SK-N-SH treated with all-trans-retinoic acid at 6 μM for 48 hours (cell line): ENCODE measurements at regions not wholly inside any gene's neighbourhood (a gene's known extent, or its start where the extent isn't known, plus 50 kb on each side); places are given as distances from the start of the nearest gene placed in this dataset.

Experiments used
- ATAC-seq: fragments of 200-7000 bp; cut with Tn5 transposase; 3 replicates; pipeline ENCODE4 v1.9.1; 2020; ENCODE audit warnings: mild to moderate bottlenecking, moderate library complexity
- ARNTL ChIP-seq: fragments of 450-650 bp; formaldehyde crosslinking; IDR thresholded peaks from 2 replicates; pipeline ENCODE4 v1.5.0; 2020; ENCODE audit warnings: low read depth, mild to moderate bottlenecking, moderate library complexity, borderline replicate concordance
- BACH2 ChIP-seq: fragments of 250-450 bp; sonication (Bioruptor Pico); IDR thresholded peaks from 2 replicates; pipeline ENCODE4 v1.9.0; 2021; ENCODE audit warnings: mild to moderate bottlenecking, borderline replicate concordance
- CSDC2 ChIP-seq: fragments of 250-450 bp; sonication (Bioruptor Pico); IDR thresholded peaks from 2 replicates; pipeline ENCODE4 v1.5.0; 2020; ENCODE audit warnings: mild to moderate bottlenecking, moderate library complexity
- ESRRG ChIP-seq: fragments of 250-450 bp; sonication (Bioruptor Pico); IDR thresholded peaks from 2 replicates; pipeline ENCODE4 v1.6.1; 2021; ENCODE audit warnings: mild to moderate bottlenecking
- GLIS3 ChIP-seq: fragments of 250-450 bp; sonication (Bioruptor Pico); IDR thresholded peaks from 2 replicates; pipeline ENCODE4 v1.5.0; 2020; ENCODE audit warnings: mild to moderate bottlenecking, moderate library complexity
- ISL1 ChIP-seq: fragments of 250-450 bp; sonication (Bioruptor Pico); IDR thresholded peaks from 2 replicates; pipeline ENCODE4 v2.1.2; 2022; ENCODE audit warnings: mild to moderate bottlenecking, moderate library complexity
- OSR1 ChIP-seq: fragments of 250-450 bp; sonication (Bioruptor Pico); IDR thresholded peaks from 2 replicates; pipeline ENCODE4 v1.8.0; 2022; ENCODE audit warnings: moderate library complexity, mild to moderate bottlenecking, inconsistent platforms
- PPARA ChIP-seq: fragments of 250-450 bp; sonication (Bioruptor Pico); IDR thresholded peaks from 2 replicates; pipeline ENCODE4 v1.5.0; 2020; ENCODE audit warnings: mild to moderate bottlenecking, borderline replicate concordance
- RARB ChIP-seq: fragments of 250-450 bp; sonication (Bioruptor Pico); IDR thresholded peaks from 2 replicates; pipeline ENCODE4 v1.8.0; 2021; ENCODE audit warnings: mild to moderate bottlenecking, moderate library complexity
- SNAI2 ChIP-seq: fragments of 250-450 bp; sonication (Bioruptor Pico); IDR thresholded peaks from 2 replicates; pipeline ENCODE4 v1.5.0; 2020; ENCODE audit warnings: mild to moderate bottlenecking, moderate library complexity
- TCF4 ChIP-seq: fragments of 250-450 bp; sonication (Bioruptor Pico); IDR thresholded peaks from 2 replicates; pipeline ENCODE4 v1.8.0; 2021; ENCODE audit warnings: mild to moderate bottlenecking, moderate library complexity, borderline replicate concordance
- ZC3H10 ChIP-seq: fragments of 250-450 bp; sonication (Bioruptor Pico); IDR thresholded peaks from 2 replicates; pipeline ENCODE4 v1.5.1; 2021; ENCODE audit warnings: mild to moderate bottlenecking, moderate library complexity
- ZFP3 ChIP-seq: fragments of 250-450 bp; sonication (Bioruptor Pico); IDR thresholded peaks from 2 replicates; pipeline ENCODE4 v1.5.0; 2020; ENCODE audit warnings: mild to moderate bottlenecking, moderate library complexity
- ZNF565 ChIP-seq: fragments of 450-650 bp; formaldehyde crosslinking; conservative IDR thresholded peaks from 2 replicates; pipeline ENCODE4 v1.5.0; 2020; ENCODE audit warnings: low read depth, mild to moderate bottlenecking, moderate library complexity
- ZNF70 ChIP-seq: fragments of 450-650 bp; formaldehyde crosslinking; IDR thresholded peaks from 2 replicates; pipeline ENCODE4 v1.5.0; 2020; ENCODE audit warnings: mild to moderate bottlenecking, moderate library complexity
- TF ChIP-seq, protein P1 (sequence below): fragments of 250-450 bp; sonication (Bioruptor Pico); IDR thresholded peaks from 2 replicates; pipeline ENCODE4 v1.8.0; 2020; ENCODE audit warnings: mild to moderate bottlenecking, moderate library complexity, borderline replicate concordance
- TF ChIP-seq, protein P2 (sequence below): fragments of 250-450 bp; sonication (Bioruptor Pico); IDR thresholded peaks from 2 replicates; pipeline ENCODE4 v1.5.1; 2021; ENCODE audit warnings: mild to moderate bottlenecking, moderate library complexity
- TF ChIP-seq, protein P3 (sequence below): fragments of 250-450 bp; sonication (Bioruptor Pico); IDR thresholded peaks from 2 replicates; pipeline ENCODE4 v1.8.0; 2021; ENCODE audit warnings: low read depth, mild to moderate bottlenecking, moderate library complexity, borderline replicate concordance
- TF ChIP-seq, protein P4 (sequence below): fragments of 250-450 bp; sonication (Bioruptor Pico); IDR thresholded peaks from 2 replicates; pipeline ENCODE4 v1.5.0; 2020; ENCODE audit warnings: mild to moderate bottlenecking, moderate library complexity

DNA sequence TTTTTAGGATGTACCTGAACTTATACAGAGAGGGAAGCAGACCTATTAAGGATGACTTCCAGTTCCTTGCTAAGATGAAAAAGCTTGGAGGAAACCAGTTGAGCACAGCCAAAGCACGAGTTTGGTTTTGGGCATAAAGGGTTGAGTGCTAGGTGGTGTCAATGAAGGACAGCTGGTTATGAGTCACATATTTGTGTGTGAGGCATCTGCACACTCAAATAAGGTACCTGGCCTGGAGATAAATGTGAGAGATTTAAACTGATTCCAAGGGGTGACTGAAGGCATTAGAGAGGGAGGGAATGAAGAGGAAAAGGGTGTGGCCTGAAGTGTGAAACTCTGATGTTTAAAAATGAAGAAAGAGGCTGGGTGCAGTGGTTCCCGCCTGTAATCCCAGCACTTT lies 486.7 kb downstream of the DIPK2A start:
- no peak for ATAC-seq
- no peak for TF ChIP-seq ESRRG (CRISPR knock-in tag)
- TF ChIP-seq ZC3H10 (CRISPR knock-in tag): no peak
- no peak for TF ChIP-seq PPARA (CRISPR knock-in tag)
- TF ChIP-seq TCF4 (CRISPR knock-in tag): no peak
- no peak for TF ChIP-seq ARNTL (CRISPR knock-in tag)
- no peak for TF ChIP-seq OSR1

DNA sequence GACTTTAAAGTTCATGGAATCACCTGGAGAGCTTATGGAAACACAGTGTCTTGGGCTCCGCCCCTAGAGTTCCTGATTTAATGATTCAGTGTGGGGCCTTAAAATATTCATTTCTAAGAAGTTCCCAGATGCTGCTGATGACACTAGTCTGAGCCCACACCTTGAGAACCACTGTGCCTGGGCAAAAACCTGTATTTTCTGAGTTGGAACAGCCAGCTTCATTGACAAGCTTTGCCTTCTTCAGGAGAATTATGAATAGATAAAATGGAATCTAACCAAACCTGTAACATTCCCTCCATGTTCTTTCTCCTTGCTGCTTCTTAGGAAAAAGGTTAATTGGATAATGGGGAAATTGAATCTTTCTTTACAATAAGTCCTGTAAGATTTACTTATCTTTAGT lies 490.7 kb downstream of the DIPK2A start:
- ATAC-seq: no peak
- TF ChIP-seq, protein P1, sequence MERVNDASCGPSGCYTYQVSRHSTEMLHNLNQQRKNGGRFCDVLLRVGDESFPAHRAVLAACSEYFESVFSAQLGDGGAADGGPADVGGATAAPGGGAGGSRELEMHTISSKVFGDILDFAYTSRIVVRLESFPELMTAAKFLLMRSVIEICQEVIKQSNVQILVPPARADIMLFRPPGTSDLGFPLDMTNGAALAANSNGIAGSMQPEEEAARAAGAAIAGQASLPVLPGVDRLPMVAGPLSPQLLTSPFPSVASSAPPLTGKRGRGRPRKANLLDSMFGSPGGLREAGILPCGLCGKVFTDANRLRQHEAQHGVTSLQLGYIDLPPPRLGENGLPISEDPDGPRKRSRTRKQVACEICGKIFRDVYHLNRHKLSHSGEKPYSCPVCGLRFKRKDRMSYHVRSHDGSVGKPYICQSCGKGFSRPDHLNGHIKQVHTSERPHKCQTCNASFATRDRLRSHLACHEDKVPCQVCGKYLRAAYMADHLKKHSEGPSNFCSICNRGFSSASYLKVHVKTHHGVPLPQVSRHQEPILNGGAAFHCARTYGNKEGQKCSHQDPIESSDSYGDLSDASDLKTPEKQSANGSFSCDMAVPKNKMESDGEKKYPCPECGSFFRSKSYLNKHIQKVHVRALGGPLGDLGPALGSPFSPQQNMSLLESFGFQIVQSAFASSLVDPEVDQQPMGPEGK (CRISPR knock-in tag): no peak
- TF ChIP-seq ZFP3 (CRISPR knock-in tag): no peak
- TF ChIP-seq PPARA (CRISPR knock-in tag): no peak
- TF ChIP-seq ZNF70 (CRISPR knock-in tag): no peak
- no peak for TF ChIP-seq ZNF565 (CRISPR knock-in tag)
- no peak for TF ChIP-seq CSDC2 (CRISPR knock-in tag)
- TF ChIP-seq SNAI2: no peak
- TF ChIP-seq, protein P2, sequence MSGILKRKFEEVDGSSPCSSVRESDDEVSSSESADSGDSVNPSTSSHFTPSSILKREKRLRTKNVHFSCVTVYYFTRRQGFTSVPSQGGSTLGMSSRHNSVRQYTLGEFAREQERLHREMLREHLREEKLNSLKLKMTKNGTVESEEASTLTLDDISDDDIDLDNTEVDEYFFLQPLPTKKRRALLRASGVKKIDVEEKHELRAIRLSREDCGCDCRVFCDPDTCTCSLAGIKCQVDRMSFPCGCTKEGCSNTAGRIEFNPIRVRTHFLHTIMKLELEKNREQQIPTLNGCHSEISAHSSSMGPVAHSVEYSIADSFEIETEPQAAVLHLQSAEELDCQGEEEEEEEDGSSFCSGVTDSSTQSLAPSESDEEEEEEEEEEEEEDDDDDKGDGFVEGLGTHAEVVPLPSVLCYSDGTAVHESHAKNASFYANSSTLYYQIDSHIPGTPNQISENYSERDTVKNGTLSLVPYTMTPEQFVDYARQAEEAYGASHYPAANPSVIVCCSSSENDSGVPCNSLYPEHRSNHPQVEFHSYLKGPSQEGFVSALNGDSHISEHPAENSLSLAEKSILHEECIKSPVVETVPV: no peak
- no peak for TF ChIP-seq GLIS3 (CRISPR knock-in tag)
- TF ChIP-seq BACH2: no peak
- no peak for TF ChIP-seq OSR1
- no peak for TF ChIP-seq ZC3H10 (CRISPR knock-in tag)
- no peak for TF ChIP-seq ESRRG (CRISPR knock-in tag)
- no peak for TF ChIP-seq RARB

DNA sequence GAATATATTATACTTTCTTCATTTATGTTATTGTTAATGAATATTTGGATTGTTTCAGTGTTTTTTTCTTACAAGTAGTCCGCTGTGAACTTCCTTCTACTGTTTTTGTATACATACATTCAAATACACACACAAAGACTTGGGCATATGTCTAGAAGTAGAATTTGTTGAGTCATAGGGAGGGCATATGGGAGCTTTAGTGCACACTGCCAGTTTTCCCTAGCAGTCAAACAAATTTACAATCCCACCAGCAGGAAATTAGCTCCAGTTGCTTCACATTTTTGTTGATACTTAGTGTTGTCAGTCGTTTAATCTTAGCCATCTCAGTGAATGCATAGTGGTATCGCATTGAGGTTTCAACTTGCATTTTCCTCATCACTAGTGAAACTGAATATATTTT lies 492.3 kb downstream of the DIPK2A start:
- TF ChIP-seq, protein P2: no peak
- no peak for ATAC-seq

DNA sequence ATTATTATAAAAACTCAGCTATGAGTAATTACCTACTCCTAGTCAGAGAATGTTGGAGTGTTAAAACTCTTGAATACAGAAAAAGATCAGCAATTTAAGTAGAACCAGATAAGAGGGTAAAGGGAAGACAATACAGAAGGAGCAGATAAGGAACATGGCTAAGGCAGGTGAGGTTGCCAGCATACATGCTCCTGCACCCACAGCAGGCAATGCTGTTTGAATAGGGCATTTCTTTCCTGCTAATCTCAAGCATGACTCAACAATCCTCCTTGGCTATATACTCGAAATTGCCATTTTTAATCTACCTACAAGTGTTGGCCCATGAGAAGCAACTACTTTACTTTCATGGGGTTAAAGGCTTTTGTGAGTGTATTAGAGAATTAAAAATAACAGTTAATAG lies 494.5 kb downstream of the DIPK2A start:
- no peak for ATAC-seq
- TF ChIP-seq OSR1 (no peak), ZNF70 (CRISPR knock-in tag) (no peak), BACH2 (no peak), PPARA (CRISPR knock-in tag) (no peak), CSDC2 (CRISPR knock-in tag) (no peak), GLIS3 (CRISPR knock-in tag) (no peak), ARNTL (CRISPR knock-in tag) (no peak), ISL1 (no peak)
- TF ChIP-seq, protein P1 (CRISPR knock-in tag): no peak
- TF ChIP-seq, protein P3, sequence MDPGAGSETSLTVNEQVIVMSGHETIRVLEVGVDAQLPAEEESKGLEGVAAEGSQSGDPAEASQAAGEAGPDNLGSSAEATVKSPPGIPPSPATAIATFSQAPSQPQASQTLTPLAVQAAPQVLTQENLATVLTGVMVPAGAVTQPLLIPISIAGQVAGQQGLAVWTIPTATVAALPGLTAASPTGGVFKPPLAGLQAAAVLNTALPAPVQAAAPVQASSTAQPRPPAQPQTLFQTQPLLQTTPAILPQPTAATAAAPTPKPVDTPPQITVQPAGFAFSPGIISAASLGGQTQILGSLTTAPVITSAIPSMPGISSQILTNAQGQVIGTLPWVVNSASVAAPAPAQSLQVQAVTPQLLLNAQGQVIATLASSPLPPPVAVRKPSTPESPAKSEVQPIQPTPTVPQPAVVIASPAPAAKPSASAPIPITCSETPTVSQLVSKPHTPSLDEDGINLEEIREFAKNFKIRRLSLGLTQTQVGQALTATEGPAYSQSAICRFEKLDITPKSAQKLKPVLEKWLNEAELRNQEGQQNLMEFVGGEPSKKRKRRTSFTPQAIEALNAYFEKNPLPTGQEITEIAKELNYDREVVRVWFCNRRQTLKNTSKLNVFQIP (CRISPR knock-in tag): no peak
- TF ChIP-seq, protein P4, sequence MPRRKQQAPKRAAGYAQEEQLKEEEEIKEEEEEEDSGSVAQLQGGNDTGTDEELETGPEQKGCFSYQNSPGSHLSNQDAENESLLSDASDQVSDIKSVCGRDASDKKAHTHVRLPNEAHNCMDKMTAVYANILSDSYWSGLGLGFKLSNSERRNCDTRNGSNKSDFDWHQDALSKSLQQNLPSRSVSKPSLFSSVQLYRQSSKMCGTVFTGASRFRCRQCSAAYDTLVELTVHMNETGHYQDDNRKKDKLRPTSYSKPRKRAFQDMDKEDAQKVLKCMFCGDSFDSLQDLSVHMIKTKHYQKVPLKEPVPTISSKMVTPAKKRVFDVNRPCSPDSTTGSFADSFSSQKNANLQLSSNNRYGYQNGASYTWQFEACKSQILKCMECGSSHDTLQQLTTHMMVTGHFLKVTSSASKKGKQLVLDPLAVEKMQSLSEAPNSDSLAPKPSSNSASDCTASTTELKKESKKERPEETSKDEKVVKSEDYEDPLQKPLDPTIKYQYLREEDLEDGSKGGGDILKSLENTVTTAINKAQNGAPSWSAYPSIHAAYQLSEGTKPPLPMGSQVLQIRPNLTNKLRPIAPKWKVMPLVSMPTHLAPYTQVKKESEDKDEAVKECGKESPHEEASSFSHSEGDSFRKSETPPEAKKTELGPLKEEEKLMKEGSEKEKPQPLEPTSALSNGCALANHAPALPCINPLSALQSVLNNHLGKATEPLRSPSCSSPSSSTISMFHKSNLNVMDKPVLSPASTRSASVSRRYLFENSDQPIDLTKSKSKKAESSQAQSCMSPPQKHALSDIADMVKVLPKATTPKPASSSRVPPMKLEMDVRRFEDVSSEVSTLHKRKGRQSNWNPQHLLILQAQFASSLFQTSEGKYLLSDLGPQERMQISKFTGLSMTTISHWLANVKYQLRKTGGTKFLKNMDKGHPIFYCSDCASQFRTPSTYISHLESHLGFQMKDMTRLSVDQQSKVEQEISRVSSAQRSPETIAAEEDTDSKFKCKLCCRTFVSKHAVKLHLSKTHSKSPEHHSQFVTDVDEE (CRISPR knock-in tag): no peak
- TF ChIP-seq, all 23 proteins: peak for 0
